ENCODE measurements at regions not wholly inside any gene's neighbourhood (a gene's known extent, or its start where the extent isn't known, plus 50 kb on each side); places are given as distances from the start of the nearest gene placed in this dataset.

GRCh38 chr14:54169254-54169924, 212.8 kb upstream of the BMP4 start:
- H3K4me3 ChIP-seq, result no peak overlapping the region

GRCh38 chr14:54170301-54170700, 213.7 kb upstream of the BMP4 start:
- Histone ChIP-seq H3K9me3 (no peaks in the 10 kb centered on the region), H3K27ac (no peak overlapping the region), H3K4me1 (replicated peaks) (no peaks in the 10 kb centered on the region), H3K27me3 (replicated peaks; ENCODE audit: insufficient read depth) (no peaks in the 10 kb centered on the region), H3K4me3 (no peak overlapping the region), H3K36me3 (no peaks in the 10 kb centered on the region)
- intact Hi-C loops (cut with DNase I), result loop anchor here (10.0 kb wide), 1 partner anchor 876 kb away; no protein-coding TSS in a partner anchor
- TF ChIP-seq POLR2A (IDR thresholded peaks at IDR 0.05) (no peak), POLR2AphosphoS5 (IDR thresholded peaks at IDR 0.05) (no peak), CTCF (IDR thresholded peaks at IDR 0.05) (no peak)
- DNase-seq (ENCODE audit: low spot score), result no peak

More at GRCh38 chr14:54169254-54169924, 212.8 kb upstream of the BMP4 start:
- no peak for DNase-seq (ENCODE audit: low spot score)
- WGBS, result 55% methylated on average over 4 of the region's 4 CpGs
- no peak overlapping the region for H3K27ac ChIP-seq
- H3K36me3 ChIP-seq, result no peaks in the 10 kb centered on the region
- intact Hi-C loops (cut with DNase I), result no loop called here
- no peaks in the 10 kb centered on the region for H3K27me3 ChIP-seq (replicated peaks; ENCODE audit: insufficient read depth)
- TF ChIP-seq POLR2A (IDR thresholded peaks at IDR 0.05), result no peak
- no peak for TF ChIP-seq CTCF (IDR thresholded peaks at IDR 0.05)
- TF ChIP-seq POLR2AphosphoS5 (IDR thresholded peaks at IDR 0.05), result no peak
- H3K4me1 ChIP-seq (replicated peaks), result no peaks in the 10 kb centered on the region
- H3K9me3 ChIP-seq, result no peaks in the 10 kb centered on the region

- 59% methylated on average over 3 of the region's 3 CpGs for WGBS
- intact Hi-C loops (cut with DNase I), result loop anchor here (10.0 kb wide), 1 partner anchor 877 kb away; no protein-coding TSS in a partner anchor
- no peaks in the 10 kb centered on the region for H3K36me3 ChIP-seq
These were observed 215.5 kb upstream of the BMP4 start for GRCh38 chr14:54172114-54172513.

GRCh38 chr14:54172562-54172961, 215.9 kb upstream of the BMP4 start:
- Histone ChIP-seq H3K36me3 (no peaks in the 10 kb centered on the region), H3K27ac (no peak overlapping the region), H3K9me3 (no peaks in the 10 kb centered on the region), H3K4me3 (no peak overlapping the region), H3K27me3 (replicated peaks; ENCODE audit: insufficient read depth) (no peaks in the 10 kb centered on the region), H3K4me1 (replicated peaks) (no peaks in the 10 kb centered on the region)
- no peak for DNase-seq (ENCODE audit: low spot score)
- intact Hi-C loops (cut with DNase I), result loop anchor here (10.0 kb wide), 1 partner anchor 878 kb away; no protein-coding TSS in a partner anchor
- 44% methylated on average over 3 of the region's 3 CpGs for WGBS
- TF ChIP-seq CTCF (IDR thresholded peaks at IDR 0.05) (no peak), POLR2A (IDR thresholded peaks at IDR 0.05) (no peak), POLR2AphosphoS5 (IDR thresholded peaks at IDR 0.05) (no peak)

More at GRCh38 chr14:54172114-54172513, 215.5 kb upstream of the BMP4 start:
- DNase-seq (ENCODE audit: low spot score), result no peak
- Histone ChIP-seq H3K4me1 (replicated peaks) (no peaks in the 10 kb centered on the region), H3K9me3 (no peaks in the 10 kb centered on the region), H3K4me3 (no peak overlapping the region), H3K27me3 (replicated peaks; ENCODE audit: insufficient read depth) (no peaks in the 10 kb centered on the region), H3K27ac (no peak overlapping the region)
- no peak for TF ChIP-seq POLR2AphosphoS5 (IDR thresholded peaks at IDR 0.05)
- no peak for TF ChIP-seq CTCF (IDR thresholded peaks at IDR 0.05)
- TF ChIP-seq POLR2A (IDR thresholded peaks at IDR 0.05), result no peak

GRCh38 chr14:54173802-54174201, 217.2 kb upstream of the BMP4 start:
- intact Hi-C loops (cut with DNase I), result loop anchor here (2.0 to 10.0 kb wide), 3 partner anchors 217 to 879 kb away; partner anchors contain the start of gene BMP4
- Histone ChIP-seq H3K4me1 (replicated peaks) (no peaks in the 10 kb centered on the region), H3K27ac (no peak overlapping the region), H3K36me3 (no peaks in the 10 kb centered on the region), H3K4me3 (no peak overlapping the region), H3K9me3 (no peaks in the 10 kb centered on the region), H3K27me3 (replicated peaks; ENCODE audit: insufficient read depth) (no peaks in the 10 kb centered on the region)
- DNase-seq (ENCODE audit: low spot score), result no peak
- TF ChIP-seq CTCF (IDR thresholded peaks at IDR 0.05), result no peak
- TF ChIP-seq POLR2AphosphoS5 (IDR thresholded peaks at IDR 0.05), result no peak
- TF ChIP-seq POLR2A (IDR thresholded peaks at IDR 0.05), result no peak
- WGBS, result 45% methylated on average over 2 of the region's 2 CpGs
